ENCODE measurements at regions not wholly inside any gene's neighbourhood (a gene's known extent, or its start where the extent isn't known, plus 50 kb on each side); places are given as distances from the start of the nearest gene placed in this dataset.

DNA sequence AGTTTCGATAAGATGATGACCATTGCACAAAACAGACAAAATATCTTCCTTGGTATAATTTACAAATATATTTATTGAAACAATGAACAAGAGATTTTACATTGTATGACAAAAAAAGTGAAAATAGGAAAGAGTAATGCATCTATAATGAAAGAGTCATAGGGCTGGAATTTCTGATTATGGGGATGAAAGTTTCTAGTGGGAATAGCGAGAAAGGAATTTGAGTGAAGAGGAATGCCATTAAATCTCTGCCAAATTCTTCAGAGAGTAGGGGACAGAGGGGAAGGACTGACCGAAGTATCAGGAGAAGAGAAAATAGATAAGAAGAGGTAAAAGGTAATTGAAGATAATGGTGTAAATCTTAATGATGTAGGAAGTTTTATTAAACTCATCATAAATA, 125.4 kb downstream of the VGLL3 start:
- TF ChIP-seq EZH2phosphoT487 (IDR thresholded peaks at IDR 0.05; ENCODE audit: borderline replicate concordance, low read length) (no peak), EZH2 (IDR thresholded peaks at IDR 0.05; ENCODE audit: low read length, unreplicated experiment) (no peak)
- TF ChIP-seq, protein P1, sequence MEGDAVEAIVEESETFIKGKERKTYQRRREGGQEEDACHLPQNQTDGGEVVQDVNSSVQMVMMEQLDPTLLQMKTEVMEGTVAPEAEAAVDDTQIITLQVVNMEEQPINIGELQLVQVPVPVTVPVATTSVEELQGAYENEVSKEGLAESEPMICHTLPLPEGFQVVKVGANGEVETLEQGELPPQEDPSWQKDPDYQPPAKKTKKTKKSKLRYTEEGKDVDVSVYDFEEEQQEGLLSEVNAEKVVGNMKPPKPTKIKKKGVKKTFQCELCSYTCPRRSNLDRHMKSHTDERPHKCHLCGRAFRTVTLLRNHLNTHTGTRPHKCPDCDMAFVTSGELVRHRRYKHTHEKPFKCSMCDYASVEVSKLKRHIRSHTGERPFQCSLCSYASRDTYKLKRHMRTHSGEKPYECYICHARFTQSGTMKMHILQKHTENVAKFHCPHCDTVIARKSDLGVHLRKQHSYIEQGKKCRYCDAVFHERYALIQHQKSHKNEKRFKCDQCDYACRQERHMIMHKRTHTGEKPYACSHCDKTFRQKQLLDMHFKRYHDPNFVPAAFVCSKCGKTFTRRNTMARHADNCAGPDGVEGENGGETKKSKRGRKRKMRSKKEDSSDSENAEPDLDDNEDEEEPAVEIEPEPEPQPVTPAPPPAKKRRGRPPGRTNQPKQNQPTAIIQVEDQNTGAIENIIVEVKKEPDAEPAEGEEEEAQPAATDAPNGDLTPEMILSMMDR (conservative IDR thresholded peaks at IDR 0.05; ENCODE audit: low read depth, low read length): no peak
